C4-2B (cell line): ENCODE measurements at regions not wholly inside any gene's neighbourhood (a gene's known extent, or its start where the extent isn't known, plus 50 kb on each side); places are given as distances from the start of the nearest gene placed in this dataset.

Experiments used
- H3K27ac ChIP-seq: fragments of 450-650 bp; 2 replicates; pipeline ENCODE4 v1.5.1; 2017
- ZFX ChIP-seq: fragments of 450-650 bp; IDR thresholded peaks from 2 replicates; pipeline ENCODE4 v1.6.1; 2017
- TF ChIP-seq, protein P1 (sequence below): fragments of 450-650 bp; conservative IDR thresholded peaks from 2 replicates; pipeline ENCODE4 v1.5.1; 2017; ENCODE audit warnings: mild to moderate bottlenecking

DNA sequence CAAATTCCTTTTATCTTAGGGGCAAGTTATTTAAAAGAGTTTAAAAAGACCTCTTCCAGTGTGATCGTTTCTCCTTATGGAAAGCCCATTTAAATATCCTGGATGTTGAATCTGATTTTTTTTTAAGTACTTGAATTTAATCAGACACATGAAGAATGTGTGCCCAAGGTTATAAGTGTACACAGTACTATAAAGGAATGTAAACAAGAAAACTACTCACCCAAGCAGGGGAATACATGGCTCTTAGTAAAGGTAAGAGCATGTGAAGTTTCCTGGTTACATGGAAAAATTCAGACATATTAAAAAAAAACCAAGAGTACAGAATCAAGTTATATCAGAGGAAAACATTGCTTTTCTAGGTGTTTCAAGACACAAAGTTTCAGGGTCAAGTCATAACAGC lies 546.9 kb downstream of the MATN1 start:
- no peak overlapping the region for H3K27ac ChIP-seq
- TF ChIP-seq, protein P1, sequence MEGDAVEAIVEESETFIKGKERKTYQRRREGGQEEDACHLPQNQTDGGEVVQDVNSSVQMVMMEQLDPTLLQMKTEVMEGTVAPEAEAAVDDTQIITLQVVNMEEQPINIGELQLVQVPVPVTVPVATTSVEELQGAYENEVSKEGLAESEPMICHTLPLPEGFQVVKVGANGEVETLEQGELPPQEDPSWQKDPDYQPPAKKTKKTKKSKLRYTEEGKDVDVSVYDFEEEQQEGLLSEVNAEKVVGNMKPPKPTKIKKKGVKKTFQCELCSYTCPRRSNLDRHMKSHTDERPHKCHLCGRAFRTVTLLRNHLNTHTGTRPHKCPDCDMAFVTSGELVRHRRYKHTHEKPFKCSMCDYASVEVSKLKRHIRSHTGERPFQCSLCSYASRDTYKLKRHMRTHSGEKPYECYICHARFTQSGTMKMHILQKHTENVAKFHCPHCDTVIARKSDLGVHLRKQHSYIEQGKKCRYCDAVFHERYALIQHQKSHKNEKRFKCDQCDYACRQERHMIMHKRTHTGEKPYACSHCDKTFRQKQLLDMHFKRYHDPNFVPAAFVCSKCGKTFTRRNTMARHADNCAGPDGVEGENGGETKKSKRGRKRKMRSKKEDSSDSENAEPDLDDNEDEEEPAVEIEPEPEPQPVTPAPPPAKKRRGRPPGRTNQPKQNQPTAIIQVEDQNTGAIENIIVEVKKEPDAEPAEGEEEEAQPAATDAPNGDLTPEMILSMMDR, result no peak
- TF ChIP-seq ZFX, result no peak

DNA sequence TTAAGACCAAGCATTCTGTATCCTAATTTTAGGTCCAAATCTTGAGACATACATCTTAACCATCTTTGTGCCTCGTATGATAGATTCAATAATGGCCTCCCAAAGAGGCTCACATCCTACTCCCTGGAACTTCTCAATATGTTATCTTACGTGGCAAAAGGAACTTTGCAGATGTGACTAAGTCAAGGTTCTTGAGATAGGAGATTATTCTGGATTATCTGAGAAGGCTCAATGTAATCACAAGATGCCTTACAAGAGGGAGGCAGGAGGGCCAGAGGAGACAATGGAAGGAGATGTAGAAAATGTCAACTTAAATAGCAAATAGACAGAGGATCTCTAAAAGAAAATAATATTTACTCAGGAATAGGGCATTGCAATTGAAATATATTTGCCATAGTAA lies 548.9 kb downstream of the MATN1 start:
- no peak overlapping the region for H3K27ac ChIP-seq
- no peak for TF ChIP-seq ZFX
- TF ChIP-seq, protein P1, result no peak

DNA sequence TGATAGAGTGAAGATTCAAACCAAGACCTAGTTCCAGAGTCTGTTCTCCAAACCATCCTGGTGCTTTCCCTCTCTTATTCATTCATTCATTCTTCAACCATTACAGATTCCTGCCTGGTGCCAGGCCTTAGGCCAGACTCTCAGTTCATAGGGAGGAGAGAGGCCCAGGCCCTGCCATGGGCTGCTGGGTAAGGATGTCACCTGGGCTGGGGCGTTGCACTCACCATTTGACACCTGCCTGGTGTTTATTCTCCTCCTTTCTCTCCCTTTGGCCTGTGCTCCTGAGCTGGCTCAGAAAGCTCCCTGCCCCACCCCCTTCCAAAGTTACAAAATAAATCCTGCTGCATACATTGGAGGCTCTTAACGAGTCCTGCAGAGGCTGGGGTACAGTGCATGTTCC lies 549.8 kb downstream of the MATN1 start:
- TF ChIP-seq ZFX, result no peak
- TF ChIP-seq, protein P1, result no peak
- H3K27ac ChIP-seq, result no peak overlapping the region

DNA sequence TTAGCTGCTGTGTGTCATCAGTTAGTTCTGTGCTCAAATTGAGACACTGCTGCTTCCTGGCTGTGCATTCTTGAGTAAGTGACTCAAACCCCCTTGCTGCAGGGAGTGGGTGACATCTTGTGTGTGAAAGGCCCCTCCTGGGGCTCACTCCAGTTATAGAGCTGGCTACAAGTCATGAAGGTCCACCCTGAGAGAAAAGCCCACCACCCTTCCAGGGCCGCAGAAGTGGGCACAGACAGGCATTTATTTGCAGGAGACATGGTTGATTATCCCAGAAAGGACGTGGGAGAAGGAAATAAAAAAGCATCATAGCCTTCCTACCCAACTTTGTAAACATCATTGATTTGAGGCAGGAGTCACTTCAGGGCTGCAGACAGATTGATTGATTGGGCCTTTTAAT lies 550.6 kb downstream of the MATN1 start:
- no peak overlapping the region for H3K27ac ChIP-seq
- no peak for TF ChIP-seq ZFX
- TF ChIP-seq, protein P1, result no peak

DNA sequence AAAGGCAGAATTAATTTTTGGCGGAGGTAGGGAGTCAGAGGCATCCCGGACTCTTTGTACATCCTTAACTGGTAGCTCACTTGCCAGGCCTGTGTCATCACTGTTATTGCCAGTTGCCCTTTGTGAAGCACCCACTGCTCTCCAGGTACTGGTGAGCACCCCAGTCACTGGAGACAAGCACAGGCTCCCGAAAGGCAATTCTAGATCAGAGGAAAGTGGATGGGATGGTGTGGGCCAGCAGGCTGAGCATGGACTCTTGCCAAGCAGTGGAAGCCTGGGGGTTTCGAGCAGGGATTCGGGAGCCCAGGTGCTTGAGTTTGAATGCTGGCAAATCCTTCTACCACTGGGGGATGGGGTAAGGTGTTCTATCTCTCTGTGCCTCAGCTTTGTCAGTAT lies 551.1 kb downstream of the MATN1 start:
- H3K27ac ChIP-seq, result no peak overlapping the region
- TF ChIP-seq, protein P1, result no peak
- TF ChIP-seq ZFX, result no peak

DNA sequence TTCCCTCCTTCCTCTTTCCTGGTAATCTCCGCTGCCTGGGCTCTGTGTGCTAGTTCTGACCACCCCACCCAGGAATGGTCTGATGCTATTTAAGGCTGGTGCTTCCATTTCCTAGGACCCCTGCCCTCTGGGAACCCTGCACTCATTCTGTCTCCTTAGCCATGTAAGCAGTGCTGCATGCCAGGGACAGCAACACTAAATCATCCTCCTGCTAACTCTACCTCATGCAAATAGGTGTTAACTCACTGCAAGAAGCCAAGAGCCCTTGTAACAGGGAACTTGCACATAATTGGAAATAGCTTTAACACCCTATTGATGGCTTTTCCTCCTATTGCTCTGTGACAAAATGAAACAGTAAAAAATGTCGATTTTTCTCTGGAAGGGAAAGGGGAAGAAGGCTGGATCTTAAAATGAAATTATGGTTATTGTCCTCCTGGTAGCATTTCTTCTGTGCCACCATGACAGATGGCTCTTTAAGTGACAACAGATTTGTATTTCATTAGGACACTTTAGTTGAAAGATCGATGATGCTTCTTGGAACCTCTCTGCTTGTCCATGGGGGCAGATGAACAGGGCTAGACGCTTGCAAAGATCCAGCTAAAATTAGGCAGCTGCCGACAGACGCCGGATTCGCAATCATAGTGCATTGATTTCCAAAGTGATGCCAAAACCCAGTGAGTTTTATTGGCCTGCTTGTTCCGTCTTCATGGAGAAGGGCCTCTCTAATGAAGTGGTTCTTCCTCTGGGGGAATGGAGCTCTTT lies 551.7 kb downstream of the MATN1 start:
- TF ChIP-seq ZFX, result no peak
- TF ChIP-seq, protein P1, result no peak
- H3K27ac ChIP-seq, result no peak overlapping the region

DNA sequence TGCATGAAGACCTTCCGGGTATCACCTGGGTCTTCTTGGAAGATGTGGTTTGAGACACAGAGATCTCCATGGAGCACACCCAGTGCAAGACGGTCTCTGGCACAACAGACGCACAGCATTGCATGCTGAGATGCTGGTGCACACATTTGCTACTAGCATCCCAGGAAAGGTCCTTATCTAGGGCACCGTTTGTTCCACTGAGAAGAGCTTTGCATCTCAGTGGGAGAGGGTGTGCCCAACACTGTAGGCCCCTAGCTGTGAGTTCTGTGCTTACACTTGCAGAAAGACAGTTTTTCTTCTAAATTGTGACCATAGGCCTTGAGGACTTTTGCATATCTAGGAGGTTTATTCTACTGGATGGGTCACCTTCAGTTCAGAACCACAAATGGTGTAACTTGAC lies 554.1 kb downstream of the MATN1 start:
- TF ChIP-seq ZFX, result no peak
- TF ChIP-seq, protein P1, result no peak
- no peak overlapping the region for H3K27ac ChIP-seq
